H9 (cell line): ENCODE measurements at regions not wholly inside any gene's neighbourhood (a gene's known extent, or its start where the extent isn't known, plus 50 kb on each side); places are given as distances from the start of the nearest gene placed in this dataset.

ENCODE experiments used
- DNase-seq: peaks from one replicate; pipeline ENCODE4 v3.0.0-alpha.2; 2017
- H2AFZ ChIP-seq: one replicate; pipeline ENCODE4 v1.6.1; 2013; ENCODE audit warnings: mild to moderate bottlenecking, low read length, control low read depth, moderate library complexity
- H2AK5ac ChIP-seq: 2 replicates; pipeline ENCODE4 v1.6.1; 2013; ENCODE audit warnings: low read length, control low read depth, mixed read lengths; ENCODE audit not compliant: insufficient read length
- H2BK120ac ChIP-seq: one replicate; pipeline ENCODE4 v1.6.1; 2013; ENCODE audit warnings: low read depth, mild to moderate bottlenecking, low read length, control low read depth, inconsistent platforms; ENCODE audit not compliant: poor library complexity, severe bottlenecking
- H2BK12ac ChIP-seq: 2 replicates; pipeline ENCODE4 v1.6.1; 2013; ENCODE audit warnings: low read length, control low read depth, mixed read lengths, low read depth; ENCODE audit not compliant: insufficient read length
- H2BK15ac ChIP-seq: 2 replicates; pipeline ENCODE4 v1.6.1; 2013; ENCODE audit warnings: low read depth, low read length, control low read depth
- H2BK20ac ChIP-seq: one replicate; pipeline ENCODE4 v1.6.1; 2013; ENCODE audit warnings: low read depth, mild to moderate bottlenecking, low read length, control low read depth, inconsistent platforms; ENCODE audit not compliant: poor library complexity, severe bottlenecking
- H2BK5ac ChIP-seq: 2 replicates; pipeline ENCODE4 v1.6.1; 2013; ENCODE audit warnings: low read length, control low read depth, mixed read lengths; ENCODE audit not compliant: insufficient read length
- H3K14ac ChIP-seq: 2 replicates; pipeline ENCODE4 v1.6.1; 2013; ENCODE audit warnings: low read length, control low read depth; ENCODE audit not compliant: insufficient read depth
- H3K18ac ChIP-seq: 2 replicates; pipeline ENCODE4 v1.6.1; 2013; ENCODE audit warnings: low read depth, mild to moderate bottlenecking, mixed read lengths, low read length, control low read depth; ENCODE audit not compliant: insufficient read length
- H3K23ac ChIP-seq: 2 replicates; pipeline ENCODE4 v1.6.1; 2013; ENCODE audit warnings: low read length, control low read depth, mixed read lengths, low read depth; ENCODE audit not compliant: insufficient read length
- H3K23me2 ChIP-seq: 2 replicates; pipeline ENCODE4 v1.6.1; 2013; ENCODE audit warnings: low read depth, mild to moderate bottlenecking, mixed read lengths, low read length, control low read depth; ENCODE audit not compliant: insufficient read length, poor library complexity, severe bottlenecking
- H3K27ac ChIP-seq: 2 replicates; pipeline ENCODE4 v1.5.1; 2013; ENCODE audit warnings: low read length, control low read depth, mixed read lengths, low read depth; ENCODE audit not compliant: insufficient read length
- H3K27me3 ChIP-seq: 2 replicates; pipeline ENCODE4 v1.6.1; 2013; ENCODE audit warnings: low read length, control low read depth, inconsistent platforms; ENCODE audit not compliant: insufficient read depth
- H3K4ac ChIP-seq: 2 replicates; pipeline ENCODE4 v1.6.1; 2013; ENCODE audit warnings: low read depth, mild to moderate bottlenecking, control low read depth, inconsistent platforms, low read length, moderate library complexity
- H3K4me1 ChIP-seq: 2 replicates; pipeline ENCODE4 v1.6.1; 2013; ENCODE audit warnings: low read length, control low read depth, inconsistent platforms; ENCODE audit not compliant: insufficient read depth
- H3K4me2 ChIP-seq: 2 replicates; pipeline ENCODE4 v1.6.1; 2013; ENCODE audit warnings: low read length, control low read depth, mixed read lengths; ENCODE audit not compliant: insufficient read length, insufficient read depth
- H3K56ac ChIP-seq: 2 replicates; pipeline ENCODE4 v1.6.1; 2013; ENCODE audit warnings: low read depth, mild to moderate bottlenecking, mixed read lengths, low read length, control low read depth; ENCODE audit not compliant: insufficient read length
- H3K79me1 ChIP-seq: 2 replicates; pipeline ENCODE4 v1.6.1; 2013; ENCODE audit warnings: low read depth, mild to moderate bottlenecking, moderate library complexity, low read length, control low read depth, inconsistent platforms; ENCODE audit not compliant: insufficient read depth, poor library complexity, severe bottlenecking
- H3K79me2 ChIP-seq: 2 replicates; pipeline ENCODE4 v1.6.1; 2013; ENCODE audit warnings: low read length, control low read depth, inconsistent platforms; ENCODE audit not compliant: insufficient read depth
- H3K9ac ChIP-seq: 2 replicates; pipeline ENCODE4 v1.6.1; 2013; ENCODE audit warnings: low read length, control low read depth, mixed read lengths; ENCODE audit not compliant: insufficient read length; ENCODE audit errors: extremely low read depth
- H3K9me3 ChIP-seq: one replicate; pipeline ENCODE4 v1.6.1; 2013; ENCODE audit warnings: low read depth, low read length, inconsistent platforms; ENCODE audit not compliant: control insufficient read depth
- H3T11ph ChIP-seq: one replicate; pipeline ENCODE4 v1.6.1; 2013; ENCODE audit warnings: mild to moderate bottlenecking, low read length, control low read depth, inconsistent platforms
- H4K20me1 ChIP-seq: one replicate; pipeline ENCODE4 v1.6.1; 2013; ENCODE audit not compliant: control insufficient read depth, insufficient read length, insufficient read depth
- H4K5ac ChIP-seq: 2 replicates; pipeline ENCODE4 v1.6.1; 2013; ENCODE audit warnings: low read depth, mild to moderate bottlenecking, mixed read lengths, low read length, control low read depth; ENCODE audit not compliant: insufficient read length
- H4K8ac ChIP-seq: replicated peaks from 2 replicates; pipeline ENCODE4 v1.6.1; 2013; ENCODE audit warnings: low read length, control low read depth, mixed read lengths, low read depth; ENCODE audit not compliant: insufficient read length
- H4K91ac ChIP-seq: 2 replicates; pipeline ENCODE4 v1.6.1; 2013; ENCODE audit warnings: low read depth, mild to moderate bottlenecking, moderate library complexity, mixed read lengths, low read length, control low read depth; ENCODE audit not compliant: insufficient read length
- H3K27ac Mint-ChIP-seq, 3 experiments: 2 replicates in 2 of 3; 3 replicates in 1 of 3; pipeline ENCODE4 v1.8.0; 2020 to 2021; ENCODE audit warnings: mixed read lengths in 3 of 3, mild to moderate bottlenecking in 1 of 3, moderate library complexity in 1 of 3
- H3K27me3 Mint-ChIP-seq: 2 replicates; pipeline ENCODE4 v1.8.0; 2021; ENCODE audit warnings: low read depth, mild to moderate bottlenecking, moderate library complexity, mixed read lengths
- H3K36me3 Mint-ChIP-seq, 3 experiments: 2 replicates in 2 of 3; 3 replicates in 1 of 3; pipeline ENCODE4 v1.8.0; 2020 to 2021; ENCODE audit warnings: low read depth in 3 of 3, mixed read lengths in 3 of 3; ENCODE audit not compliant: insufficient read depth in 1 of 3
- H3K4me1 Mint-ChIP-seq, 2 experiments: 2 replicates each; pipeline ENCODE4 v1.8.0; 2020; ENCODE audit warnings: mixed read lengths in 2 of 2
- H3K4me3 Mint-ChIP-seq, 2 experiments: 2 replicates in 1 of 2; 3 replicates in 1 of 2; pipeline ENCODE4 v1.8.0; 2020 to 2021; ENCODE audit warnings: mild to moderate bottlenecking in 2 of 2, mixed read lengths in 2 of 2, moderate library complexity in 1 of 2
- H3K9me3 Mint-ChIP-seq, 2 experiments: 2 replicates in 1 of 2; 3 replicates in 1 of 2; pipeline ENCODE4 v1.8.0; 2020; ENCODE audit warnings: mild to moderate bottlenecking in 2 of 2, mixed read lengths in 2 of 2, moderate library complexity in 1 of 2
- CTCF ChIP-seq: fragments of 200-600 bp; sonication (generic); conservative IDR thresholded peaks from 3 replicates; pipeline ENCODE4 v1.8.0; 2021; ENCODE audit warnings: antibody characterized with exemption, mild to moderate bottlenecking
- WGBS: extraction: QIAGEN DNeasy Blood & Tissue Kit; methylation state at CpG from one replicate; pipeline ENCODE4 v1.1.7; 2013; ENCODE audit warnings: missing lambda C conversion rate, low lambda C conversion rate, mixed read lengths; ENCODE audit not compliant: insufficient read length; ENCODE audit errors: extremely low coverage; 5-methylcytosine and 5-hydroxymethylcytosine counted together

- Histone ChIP-seq H4K91ac (no peak overlapping the region), H2BK20ac (no peak overlapping the region), H4K5ac (no peak overlapping the region), H3K9me3 (no peaks in the 10 kb centered on the region), H2BK15ac (no peak overlapping the region), H3K9ac (no peak overlapping the region), H2AK5ac (peak overlapping the region; percentile 5), H4K8ac (no peak overlapping the region), H2BK120ac (no peak overlapping the region), H4K20me1 (no peaks in the 10 kb centered on the region), H3K4ac (no peak overlapping the region), H3K4me2 (peak overlapping the region; percentile 28), H2BK5ac (no peak overlapping the region), H3K14ac (no peak overlapping the region), H2AFZ (no peak overlapping the region), H3K56ac (no peak overlapping the region), H2BK12ac (no peak overlapping the region), H3T11ph (no peak overlapping the region), H3K27ac (peak overlapping the region; percentile 71), H3K79me2 (no peaks in the 10 kb centered on the region), H3K79me1 (no peaks in the 10 kb centered on the region), H3K23ac (no peak overlapping the region), H3K4me1 (peaks cover 24% of the 10 kb centered on the region; the same call in 1 of the 2 replicates), H3K18ac (peak overlapping the region; percentile 51), H3K27me3 (no peaks in the 10 kb centered on the region), H3K23me2 (no peaks in the 10 kb centered on the region)
- no peaks in the 10 kb centered on the region; a peak in 1 of 5 replicates for H3K9me3 Mint-ChIP-seq
- peaks cover 0 to 5% (median 0%) of the 10 kb centered on the region in 3 experiments; a peak in 2 of 7 replicates for H3K36me3 Mint-ChIP-seq
- no peak for TF ChIP-seq CTCF
- H3K27ac Mint-ChIP-seq: peak overlapping the region; percentile 34 to 72 (median 38)
- H3K4me3 Mint-ChIP-seq: peak overlapping the region; percentile 10 to 12; a peak in 3 of 5 replicates
- peaks cover 70 to 71% of the 10 kb centered on the region in 2 experiments for H3K4me1 Mint-ChIP-seq
- DNase-seq: peak; percentile 85
- H3K27me3 Mint-ChIP-seq: peaks cover 22% of the 10 kb centered on the region
- WGBS: no CpG with 5 or more reads among the region's 11 CpGs
These were observed 65.2 kb upstream of the GJA8 start for GRCh38 chr1:147837129-147837963.
